NOMO-1 treated with dmso at 0.1 percent for 144 hours (cell line): ENCODE measurements at regions not wholly inside any gene's neighbourhood (a gene's known extent, or its start where the extent isn't known, plus 50 kb on each side); places are given as distances from the start of the nearest gene placed in this dataset.
"Not testable (repeated sequence)": the region's sequence is repeated elsewhere in the genome, so short reads cannot be mapped to it uniquely, and the experiment has no call there.

Source experiments
- DNase-seq: peaks from one replicate; lab custom pipeline; 2025; ENCODE audit not compliant: unreplicated experiment; lab: John Stamatoyannopoulos, UW

DNA sequence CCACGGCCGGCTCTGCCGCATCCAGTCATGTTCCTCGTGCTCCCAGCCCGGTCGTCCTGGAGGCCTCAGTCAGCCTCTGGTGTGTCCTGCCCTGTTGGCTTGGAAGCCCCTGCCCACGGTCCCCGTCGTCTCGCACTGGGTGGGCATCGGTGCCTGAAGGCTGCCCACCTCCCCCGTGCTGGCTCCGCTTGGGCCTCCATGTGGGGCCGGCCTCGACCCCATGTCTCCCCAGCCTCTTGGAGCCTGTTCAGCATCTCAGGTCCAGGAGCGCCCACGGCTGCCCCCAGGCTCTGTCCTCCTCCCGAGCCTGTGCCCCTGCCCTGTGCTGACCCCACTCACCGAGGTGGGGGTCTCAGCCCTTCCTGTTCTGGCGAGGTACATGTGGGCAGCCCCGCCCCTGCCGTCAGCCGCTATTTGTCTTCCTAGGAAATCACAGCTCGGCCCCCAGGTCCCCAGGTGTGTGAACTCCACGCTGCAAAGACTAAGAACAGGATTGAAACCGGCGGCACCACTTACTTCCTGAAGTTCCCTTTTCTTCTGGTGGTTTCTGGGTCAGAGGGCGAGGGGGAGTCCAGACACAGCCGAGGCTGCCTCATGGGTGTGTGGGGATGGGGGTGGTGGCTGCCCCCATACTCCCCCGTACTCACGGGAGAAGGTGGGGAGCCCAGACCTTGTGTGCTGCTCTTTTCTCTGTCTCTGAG, 221.3 kb downstream of the TMEM121 start:
- DNase-seq = not testable (repeated sequence)

GRCh38 chr14:105748204-105748578, 221.8 kb downstream of the TMEM121 start:
- no peak for DNase-seq

GRCh38 chr14:105748710-105749109, 222.3 kb downstream of the TMEM121 start:
- DNase-seq = not testable (repeated sequence)

- not testable (repeated sequence) for DNase-seq
Measured at GRCh38 chr14:105749870-105750541, 223.6 kb downstream of the TMEM121 start.

- DNase-seq = not testable (repeated sequence)
Measured at GRCh38 chr14:105751291-105751751, 224.9 kb downstream of the TMEM121 start.

DNA sequence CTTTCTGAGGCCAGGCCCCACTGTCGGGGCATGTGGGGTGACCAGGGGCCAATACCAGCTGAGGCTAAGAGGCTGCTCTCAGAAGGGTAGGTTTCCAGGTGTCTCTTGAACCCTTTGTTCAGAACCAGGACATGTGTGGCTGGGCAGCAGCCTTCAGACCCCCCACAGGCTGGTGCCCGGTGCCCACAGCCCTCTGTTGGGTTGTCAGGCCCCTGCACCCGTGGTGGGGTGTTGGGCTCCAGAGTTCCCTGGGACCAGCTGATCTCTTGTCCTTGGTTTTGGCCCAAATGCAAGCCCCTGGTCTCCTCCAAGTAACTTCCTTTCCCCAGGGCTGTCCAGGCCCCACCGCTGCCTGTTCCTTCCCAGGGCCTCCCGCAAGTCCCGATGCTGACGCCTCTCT, 226.0 kb downstream of the TMEM121 start:
- not testable (repeated sequence) for DNase-seq

- no peak for DNase-seq
Measured at GRCh38 chr14:105760691-105761344, 234.4 kb downstream of the TMEM121 start.

DNA sequence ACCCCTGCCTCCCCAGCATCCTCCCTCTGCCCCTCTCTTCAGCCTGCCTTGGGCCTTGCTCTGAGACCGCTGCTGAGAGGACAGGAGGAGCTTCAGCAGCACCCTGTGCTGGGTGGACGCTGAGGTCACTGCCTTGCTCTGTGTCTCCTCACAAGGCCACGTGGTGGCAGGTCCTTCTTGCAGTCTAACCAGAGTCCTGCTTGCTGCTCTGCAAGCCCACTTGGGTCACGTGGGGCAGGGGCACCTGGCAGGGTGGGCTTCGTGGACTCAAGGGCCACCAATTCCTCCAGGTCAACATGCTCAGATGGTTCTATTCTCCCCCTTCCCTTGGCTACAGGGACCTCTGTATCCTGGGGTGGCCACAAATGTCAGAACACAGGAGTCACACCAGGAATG, 235.0 kb downstream of the TMEM121 start:
- not testable (repeated sequence) for DNase-seq

DNA sequence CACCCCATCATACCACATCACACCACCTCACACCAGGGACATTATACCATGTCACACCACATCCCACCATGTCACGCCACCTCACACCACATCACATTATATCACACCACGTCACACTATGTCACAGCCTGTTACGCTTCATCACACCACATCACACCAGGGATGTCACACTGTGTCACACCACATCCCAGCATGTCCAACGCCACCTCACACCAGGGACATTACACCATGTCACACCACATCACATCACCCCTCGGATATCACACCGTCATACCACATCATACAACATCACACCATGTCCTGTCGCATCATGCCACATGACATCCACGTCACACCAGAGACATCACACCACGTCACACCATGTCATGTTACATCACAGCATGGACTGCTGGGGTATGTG, 235.5 kb downstream of the TMEM121 start:
- DNase-seq = no peak

DNA sequence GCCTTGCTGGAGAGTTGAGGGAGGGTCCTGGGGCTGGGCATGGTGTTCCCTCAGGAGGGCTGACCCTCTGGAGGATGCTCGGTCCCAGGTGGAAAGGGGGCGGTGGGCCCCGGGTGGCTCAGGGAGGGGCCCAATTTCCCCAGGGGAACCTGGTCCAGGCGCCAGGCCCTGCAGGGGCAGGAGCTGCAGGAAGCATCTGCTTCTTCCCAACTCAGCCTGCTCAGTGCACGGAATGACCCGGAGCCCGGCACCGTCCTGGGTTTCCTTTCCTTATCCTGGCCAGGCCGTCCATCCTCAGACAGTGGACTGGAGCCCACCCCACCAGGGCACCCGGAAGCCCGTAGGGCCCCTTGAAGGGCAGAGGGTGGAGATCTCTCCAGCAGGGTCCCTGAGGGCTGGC, 235.9 kb downstream of the TMEM121 start:
- DNase-seq = not testable (repeated sequence)

DNA sequence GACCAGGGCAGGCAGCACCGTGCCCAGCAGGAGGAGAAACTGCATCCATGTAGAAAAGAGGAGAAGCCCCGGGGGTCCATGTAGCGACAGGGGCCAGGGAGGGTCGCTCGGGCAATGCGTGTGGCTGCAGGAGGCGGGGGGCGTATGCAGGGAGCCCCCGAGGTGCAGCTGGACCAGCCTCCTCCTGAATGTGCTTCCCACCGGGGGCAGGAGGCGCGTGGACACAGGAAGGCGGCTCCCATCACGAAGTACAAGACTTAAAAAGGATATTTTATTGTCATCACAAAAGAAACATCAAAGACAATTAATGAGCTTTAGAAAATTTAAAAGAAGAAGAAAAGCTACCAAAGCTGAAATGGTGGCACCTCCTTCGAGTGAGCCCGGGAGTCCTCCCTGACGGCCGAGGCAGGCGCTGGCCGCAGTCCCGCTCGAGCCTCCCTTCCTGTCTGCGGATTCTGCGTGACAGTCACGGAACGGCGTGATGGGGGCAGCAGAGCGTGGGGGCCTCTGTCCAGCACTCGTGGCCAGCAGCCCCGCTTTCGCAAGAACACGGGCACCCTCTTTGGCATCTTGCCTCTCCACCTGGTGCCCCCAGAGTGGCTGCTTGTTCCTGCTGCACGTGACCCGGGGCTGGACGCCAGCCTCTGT, 238.0 kb downstream of the TMEM121 start:
- DNase-seq = not testable (repeated sequence)

- DNase-seq = not testable (repeated sequence)
Measured at GRCh38 chr14:105765072-105765825, 238.9 kb downstream of the TMEM121 start.

DNA sequence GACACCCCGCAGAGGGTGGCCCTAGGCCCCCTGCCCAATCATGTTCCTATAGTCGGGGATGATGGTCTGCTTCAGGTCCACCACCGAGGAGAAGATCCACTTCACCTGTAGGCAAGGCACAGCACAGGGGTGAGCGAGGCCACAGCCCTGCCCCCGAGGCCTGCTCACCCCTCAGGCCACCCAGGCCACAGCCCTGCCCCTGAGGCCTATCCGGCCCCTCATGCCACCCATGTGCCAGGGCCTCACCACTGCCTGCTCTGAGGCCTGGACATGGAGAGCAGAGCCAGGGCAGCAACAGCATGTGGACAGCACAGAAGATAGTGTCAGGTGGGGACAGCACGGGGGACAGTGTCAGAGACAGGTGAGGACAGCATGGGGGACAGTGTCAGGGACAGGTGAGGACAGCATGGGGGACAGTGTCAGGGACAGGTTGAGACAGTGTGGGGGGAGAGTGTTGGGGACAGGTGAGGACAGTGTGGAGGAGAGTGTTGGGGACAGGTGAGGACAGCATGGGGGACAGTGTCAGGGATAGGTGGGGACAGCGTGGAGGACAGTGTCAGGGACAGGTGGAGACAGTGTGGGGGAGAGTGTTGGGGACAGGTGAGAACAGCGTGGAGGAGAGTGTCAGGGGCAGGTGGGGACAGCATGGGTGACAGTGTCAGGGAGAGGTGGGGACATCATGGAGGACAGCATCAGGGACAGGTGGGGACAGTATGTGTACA, 239.7 kb downstream of the TMEM121 start:
- DNase-seq = no peak

DNA sequence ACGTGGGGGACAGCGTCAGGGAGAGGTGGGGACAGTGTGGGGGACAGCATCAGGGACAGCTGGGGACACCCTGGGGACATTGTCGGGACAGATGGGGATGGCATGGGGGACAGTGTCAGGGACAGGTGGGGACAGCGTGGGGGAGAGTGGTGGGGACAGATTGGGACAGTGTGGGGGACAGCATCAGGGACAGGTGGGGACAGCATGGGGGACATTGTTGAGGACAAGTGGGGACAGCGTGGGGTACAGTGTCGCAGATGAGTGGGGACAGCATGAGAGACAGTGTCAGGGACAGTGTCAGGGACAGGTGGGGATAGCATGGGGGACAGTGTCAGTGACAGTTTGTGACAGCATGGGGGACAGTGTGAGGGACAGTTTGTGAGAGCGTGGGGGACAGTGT, 240.9 kb downstream of the TMEM121 start:
- no peak for DNase-seq

DNA sequence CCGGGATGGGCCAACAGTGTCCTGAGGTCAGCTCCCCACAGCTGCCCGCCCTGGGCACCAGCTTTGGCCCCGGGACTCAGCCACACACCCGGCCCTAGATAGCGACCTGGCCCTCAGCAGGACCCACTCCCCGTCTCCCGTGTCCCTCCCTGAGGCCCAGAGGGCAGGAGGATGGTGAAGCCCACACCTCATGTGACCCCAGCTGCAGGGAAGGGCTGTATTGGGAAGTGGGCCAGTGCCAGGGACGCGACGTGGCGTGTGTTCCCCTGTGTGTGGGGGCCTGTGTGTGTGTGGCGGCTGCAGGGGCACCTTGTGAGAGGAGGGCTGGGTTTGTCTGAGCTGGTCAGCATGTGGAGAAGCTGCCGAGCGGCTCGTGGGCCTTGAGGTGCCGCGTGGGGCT, 241.7 kb downstream of the TMEM121 start:
- not testable (repeated sequence) for DNase-seq

DNA sequence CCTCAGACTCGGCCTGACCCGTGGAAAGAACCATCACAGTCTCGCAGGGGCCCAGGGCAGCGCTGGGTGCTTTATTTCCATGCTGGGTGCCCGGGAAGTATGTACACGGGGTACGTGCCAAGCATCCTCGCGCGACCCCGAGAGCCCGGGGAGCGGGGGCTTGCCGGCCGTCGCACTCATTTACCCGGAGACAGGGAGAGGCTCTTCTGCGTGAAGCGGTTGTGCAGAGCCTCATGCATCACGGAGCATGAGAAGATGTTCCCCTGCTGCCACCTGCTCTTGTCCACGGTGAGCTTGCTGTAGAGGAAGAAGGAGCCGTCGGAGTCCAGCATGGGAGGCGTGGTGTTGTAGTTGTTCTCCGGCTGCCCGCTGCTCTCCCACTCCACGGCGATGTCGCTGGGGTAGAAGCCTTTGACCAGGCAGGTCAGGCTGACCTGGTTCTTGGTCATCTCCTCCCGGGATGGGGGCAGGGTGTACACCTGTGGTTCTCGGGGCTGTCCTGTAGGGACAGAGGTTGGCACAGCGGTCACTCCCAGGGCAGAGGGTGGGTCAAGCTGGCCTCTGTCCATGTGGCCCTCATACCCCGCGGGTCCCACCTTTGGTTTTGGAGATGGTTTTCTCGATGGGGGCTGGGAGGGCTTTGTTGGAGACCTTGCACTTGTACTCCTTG, 242.8 kb downstream of the TMEM121 start:
- DNase-seq = not testable (repeated sequence)

DNA sequence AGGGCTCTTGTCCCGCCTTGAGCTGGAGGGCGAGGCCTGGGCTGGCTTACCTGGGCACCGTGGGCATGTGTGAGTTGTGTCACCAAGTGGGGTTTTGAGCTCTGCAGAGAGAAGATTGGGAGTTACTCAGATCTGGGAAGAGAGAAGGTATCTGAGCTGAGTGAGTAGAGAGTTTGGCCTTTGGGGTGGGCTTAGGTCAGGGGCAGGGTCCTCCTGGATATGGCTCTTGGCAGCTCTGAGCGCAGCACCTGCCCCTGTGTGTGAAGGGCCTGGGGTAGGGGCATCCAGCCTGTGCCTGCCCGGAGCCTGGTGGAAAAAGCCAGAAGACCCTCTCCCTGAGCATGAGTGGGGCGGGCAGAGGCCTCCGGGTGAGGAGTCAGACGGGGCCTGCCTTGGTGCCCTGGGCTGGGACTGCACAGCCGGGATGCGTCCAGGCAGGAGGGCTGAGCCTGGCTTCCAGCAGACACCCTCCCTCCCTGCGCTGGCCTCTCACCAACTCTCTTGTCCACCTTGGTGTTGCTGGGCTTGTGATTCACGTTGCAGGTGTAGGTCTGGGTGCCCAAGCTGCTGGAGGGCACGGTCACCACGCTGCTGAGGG, 244.3 kb downstream of the TMEM121 start:
- not testable (repeated sequence) for DNase-seq

GRCh38 chr14:105771261-105772226, 245.2 kb downstream of the TMEM121 start:
- DNase-seq = not testable (repeated sequence)
